C4-2B (cell line): ENCODE measurements at regions not wholly inside any gene's neighbourhood (a gene's known extent, or its start where the extent isn't known, plus 50 kb on each side); places are given as distances from the start of the nearest gene placed in this dataset.

Experiments
- ZFX ChIP-seq: fragments of 450-650 bp; IDR thresholded peaks from 2 replicates; pipeline ENCODE4 v1.6.1; 2017
- TF ChIP-seq, protein P1 (sequence below): fragments of 450-650 bp; conservative IDR thresholded peaks from 2 replicates; pipeline ENCODE4 v1.5.1; 2017; ENCODE audit warnings: mild to moderate bottlenecking

DNA sequence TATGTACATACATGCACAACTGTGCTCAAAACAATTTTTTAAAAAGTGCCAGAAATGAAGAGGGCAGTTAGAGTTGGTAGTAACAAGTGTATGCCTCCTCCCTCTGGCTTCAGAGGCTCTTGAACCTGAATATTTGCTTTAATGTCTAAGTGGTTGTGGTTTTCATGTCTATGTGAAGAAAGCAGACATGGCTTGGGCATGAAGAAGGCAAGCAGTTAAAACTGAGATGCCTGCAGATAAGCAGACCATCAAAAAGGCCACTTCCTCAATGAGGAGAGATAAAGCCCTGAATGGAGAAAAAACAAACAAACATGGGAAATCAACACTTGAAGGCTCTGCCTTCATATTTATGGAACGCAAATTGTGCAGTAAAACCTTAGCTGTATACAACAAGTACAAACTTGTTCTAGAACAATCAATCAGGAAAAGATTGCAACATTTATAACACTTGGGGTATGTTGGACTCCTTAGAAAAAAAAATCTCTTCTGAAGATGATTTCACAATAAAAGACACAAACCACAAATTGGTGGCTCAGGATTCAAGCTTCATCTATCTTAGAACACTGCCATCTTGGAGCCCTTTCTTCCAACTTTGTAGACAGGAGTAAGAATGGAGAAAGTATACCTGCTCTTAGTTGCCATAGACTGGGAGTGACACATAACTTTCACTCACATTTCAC lies 52.7 kb upstream of the PLA2G4A start:
- TF ChIP-seq, protein P1, sequence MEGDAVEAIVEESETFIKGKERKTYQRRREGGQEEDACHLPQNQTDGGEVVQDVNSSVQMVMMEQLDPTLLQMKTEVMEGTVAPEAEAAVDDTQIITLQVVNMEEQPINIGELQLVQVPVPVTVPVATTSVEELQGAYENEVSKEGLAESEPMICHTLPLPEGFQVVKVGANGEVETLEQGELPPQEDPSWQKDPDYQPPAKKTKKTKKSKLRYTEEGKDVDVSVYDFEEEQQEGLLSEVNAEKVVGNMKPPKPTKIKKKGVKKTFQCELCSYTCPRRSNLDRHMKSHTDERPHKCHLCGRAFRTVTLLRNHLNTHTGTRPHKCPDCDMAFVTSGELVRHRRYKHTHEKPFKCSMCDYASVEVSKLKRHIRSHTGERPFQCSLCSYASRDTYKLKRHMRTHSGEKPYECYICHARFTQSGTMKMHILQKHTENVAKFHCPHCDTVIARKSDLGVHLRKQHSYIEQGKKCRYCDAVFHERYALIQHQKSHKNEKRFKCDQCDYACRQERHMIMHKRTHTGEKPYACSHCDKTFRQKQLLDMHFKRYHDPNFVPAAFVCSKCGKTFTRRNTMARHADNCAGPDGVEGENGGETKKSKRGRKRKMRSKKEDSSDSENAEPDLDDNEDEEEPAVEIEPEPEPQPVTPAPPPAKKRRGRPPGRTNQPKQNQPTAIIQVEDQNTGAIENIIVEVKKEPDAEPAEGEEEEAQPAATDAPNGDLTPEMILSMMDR: no peak
- TF ChIP-seq ZFX: no peak
